ENCODE measurements at regions not wholly inside any gene's neighbourhood (a gene's known extent, or its start where the extent isn't known, plus 50 kb on each side); places are given as distances from the start of the nearest gene placed in this dataset.

DNA sequence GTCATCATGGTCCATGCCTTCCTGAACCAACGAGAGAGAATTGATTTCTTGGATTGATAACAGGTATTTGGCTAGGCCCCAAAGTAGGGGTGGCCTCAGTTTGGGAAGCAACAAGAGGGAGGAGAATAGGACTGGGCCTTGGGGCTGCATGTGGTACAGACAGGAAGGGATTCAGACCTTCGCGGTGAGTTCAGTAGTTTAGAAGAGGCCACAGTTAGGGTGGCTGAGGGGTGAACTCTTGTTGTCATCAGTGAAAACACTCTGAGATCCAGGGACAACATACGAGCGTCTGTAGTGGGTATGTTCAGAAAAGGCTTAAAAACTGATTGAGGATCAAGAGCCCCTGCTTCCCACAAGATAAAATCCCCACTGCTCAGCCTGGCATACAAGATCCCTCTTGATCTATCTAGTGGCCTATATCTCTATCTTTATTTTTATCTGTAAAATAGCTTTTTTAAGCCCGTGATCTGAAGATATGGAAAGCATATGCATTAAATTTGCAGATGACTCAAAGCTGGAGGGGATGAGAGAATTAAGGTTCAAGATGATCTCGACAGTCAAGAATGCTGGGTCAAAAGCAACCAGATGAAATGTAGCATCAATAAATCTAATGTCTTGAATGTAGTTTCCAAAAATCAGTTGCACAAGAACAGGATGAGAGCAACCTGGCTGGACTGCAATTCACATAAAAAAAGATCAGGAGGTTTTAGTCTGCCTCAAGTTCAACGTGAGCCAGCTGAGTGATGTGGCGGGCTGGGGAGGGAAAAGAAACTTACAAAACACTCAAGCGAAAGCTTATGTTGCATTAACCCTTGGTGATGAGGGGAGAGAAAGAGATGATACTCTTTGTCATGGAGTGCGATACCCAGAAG lies 221.1 kb upstream of the TLE3 start:
- TF ChIP-seq, protein P1, sequence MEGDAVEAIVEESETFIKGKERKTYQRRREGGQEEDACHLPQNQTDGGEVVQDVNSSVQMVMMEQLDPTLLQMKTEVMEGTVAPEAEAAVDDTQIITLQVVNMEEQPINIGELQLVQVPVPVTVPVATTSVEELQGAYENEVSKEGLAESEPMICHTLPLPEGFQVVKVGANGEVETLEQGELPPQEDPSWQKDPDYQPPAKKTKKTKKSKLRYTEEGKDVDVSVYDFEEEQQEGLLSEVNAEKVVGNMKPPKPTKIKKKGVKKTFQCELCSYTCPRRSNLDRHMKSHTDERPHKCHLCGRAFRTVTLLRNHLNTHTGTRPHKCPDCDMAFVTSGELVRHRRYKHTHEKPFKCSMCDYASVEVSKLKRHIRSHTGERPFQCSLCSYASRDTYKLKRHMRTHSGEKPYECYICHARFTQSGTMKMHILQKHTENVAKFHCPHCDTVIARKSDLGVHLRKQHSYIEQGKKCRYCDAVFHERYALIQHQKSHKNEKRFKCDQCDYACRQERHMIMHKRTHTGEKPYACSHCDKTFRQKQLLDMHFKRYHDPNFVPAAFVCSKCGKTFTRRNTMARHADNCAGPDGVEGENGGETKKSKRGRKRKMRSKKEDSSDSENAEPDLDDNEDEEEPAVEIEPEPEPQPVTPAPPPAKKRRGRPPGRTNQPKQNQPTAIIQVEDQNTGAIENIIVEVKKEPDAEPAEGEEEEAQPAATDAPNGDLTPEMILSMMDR (conservative IDR thresholded peaks at IDR 0.05; ENCODE audit: low read depth, low read length), result no peak
- no peak for DNase-seq (ENCODE audit: low read depth)
- H3K4me3 ChIP-seq (ENCODE audit: low read depth, low read length), result no peak overlapping the region

DNA sequence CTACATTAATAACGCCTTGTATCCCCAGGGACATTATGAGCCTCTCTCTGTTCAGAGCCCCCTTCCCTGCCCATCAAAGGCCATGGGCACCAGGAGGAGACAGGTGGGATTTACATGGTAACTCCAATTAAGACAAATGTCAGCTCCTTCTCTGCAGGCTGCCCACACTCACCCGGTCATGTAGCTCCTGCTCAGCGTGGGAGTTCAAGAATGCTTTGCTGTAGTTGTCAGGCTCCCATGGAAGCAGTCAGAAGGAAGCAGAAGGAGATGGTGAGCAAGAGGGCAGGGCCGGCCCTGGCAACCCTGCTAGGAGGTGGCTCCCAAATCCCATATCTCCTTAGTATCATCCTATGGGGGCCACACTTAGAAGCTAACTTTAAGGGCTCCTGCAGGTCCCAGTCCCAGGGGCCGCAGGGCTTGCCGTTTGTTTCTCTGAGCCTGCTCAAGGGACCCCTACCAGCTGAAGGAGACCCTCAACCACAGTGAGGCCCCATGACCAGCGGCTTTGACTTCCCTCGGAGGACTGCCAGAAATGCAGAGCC lies 218.4 kb upstream of the TLE3 start:
- H3K4me3 ChIP-seq (ENCODE audit: low read depth, low read length), result no peak overlapping the region
- TF ChIP-seq, protein P1 (conservative IDR thresholded peaks at IDR 0.05; ENCODE audit: low read depth, low read length), result no peak
- no peak for DNase-seq (ENCODE audit: low read depth)

DNA sequence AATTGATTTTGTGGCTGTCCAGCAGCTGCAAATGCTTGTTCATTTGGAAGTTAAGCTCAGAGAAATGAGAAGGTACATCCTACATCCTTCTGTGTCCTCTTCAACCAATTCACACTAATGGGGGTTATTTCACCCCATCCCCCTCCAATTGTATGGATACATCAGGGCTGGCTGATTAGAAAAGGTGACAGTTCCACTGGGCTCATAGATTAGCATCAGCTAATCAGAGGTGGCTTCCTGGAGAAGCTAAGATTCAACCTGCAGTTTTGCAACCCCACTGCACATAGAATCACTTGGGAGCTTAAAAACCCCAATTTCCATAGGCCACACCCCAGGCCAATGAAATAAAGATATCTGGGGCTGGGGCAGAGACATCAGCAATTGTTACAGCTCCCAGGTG lies 217.7 kb upstream of the TLE3 start:
- TF ChIP-seq, protein P1 (conservative IDR thresholded peaks at IDR 0.05; ENCODE audit: low read depth, low read length), result no peak
- no peak for DNase-seq (ENCODE audit: low read depth)

DNA sequence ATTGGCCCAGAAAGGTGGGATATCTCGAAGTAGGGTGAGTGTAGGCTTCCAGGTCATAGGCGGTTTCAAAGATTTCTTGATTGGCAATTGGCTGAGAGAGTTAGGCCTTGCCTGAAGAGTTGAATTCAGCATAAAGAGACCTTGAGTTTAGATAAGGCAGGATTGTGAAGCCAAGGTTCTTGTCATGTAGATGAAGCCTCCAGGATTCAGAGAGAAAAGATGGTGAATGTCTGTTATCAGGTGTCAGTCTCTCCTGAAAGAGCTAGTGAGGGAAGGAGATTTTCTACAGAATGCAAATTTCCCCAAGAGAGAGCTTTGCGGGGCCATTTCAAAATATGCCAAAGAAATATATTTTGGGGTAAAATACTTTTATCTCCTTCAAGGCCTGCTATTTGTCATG lies 217.0 kb upstream of the TLE3 start:
- no peak for DNase-seq (ENCODE audit: low read depth)
- no peak overlapping the region for H3K4me3 ChIP-seq (ENCODE audit: low read depth, low read length)
- TF ChIP-seq, protein P1 (conservative IDR thresholded peaks at IDR 0.05; ENCODE audit: low read depth, low read length), result no peak

More for the DNA sequence above, 217.7 kb upstream of the TLE3 start:
- no peak overlapping the region for H3K4me3 ChIP-seq (ENCODE audit: low read depth, low read length)

DNA sequence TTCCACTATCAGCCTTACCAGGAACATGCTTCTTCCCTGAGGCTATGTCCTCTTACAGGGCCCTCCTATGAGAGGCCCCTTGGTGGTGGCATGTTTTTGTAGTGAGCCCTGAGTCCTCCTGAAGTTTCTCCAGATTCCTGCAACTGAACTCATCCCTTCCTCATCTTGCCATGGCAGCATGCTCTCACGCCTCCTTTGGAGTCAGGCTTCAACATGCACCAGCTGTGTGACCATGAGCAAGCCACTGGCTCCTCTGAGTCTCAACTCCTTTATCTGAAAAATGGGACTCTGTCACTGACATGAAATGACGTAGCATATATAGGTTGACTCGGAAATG lies 216.3 kb upstream of the TLE3 start:
- DNase-seq (ENCODE audit: low read depth), result no peak

DNA sequence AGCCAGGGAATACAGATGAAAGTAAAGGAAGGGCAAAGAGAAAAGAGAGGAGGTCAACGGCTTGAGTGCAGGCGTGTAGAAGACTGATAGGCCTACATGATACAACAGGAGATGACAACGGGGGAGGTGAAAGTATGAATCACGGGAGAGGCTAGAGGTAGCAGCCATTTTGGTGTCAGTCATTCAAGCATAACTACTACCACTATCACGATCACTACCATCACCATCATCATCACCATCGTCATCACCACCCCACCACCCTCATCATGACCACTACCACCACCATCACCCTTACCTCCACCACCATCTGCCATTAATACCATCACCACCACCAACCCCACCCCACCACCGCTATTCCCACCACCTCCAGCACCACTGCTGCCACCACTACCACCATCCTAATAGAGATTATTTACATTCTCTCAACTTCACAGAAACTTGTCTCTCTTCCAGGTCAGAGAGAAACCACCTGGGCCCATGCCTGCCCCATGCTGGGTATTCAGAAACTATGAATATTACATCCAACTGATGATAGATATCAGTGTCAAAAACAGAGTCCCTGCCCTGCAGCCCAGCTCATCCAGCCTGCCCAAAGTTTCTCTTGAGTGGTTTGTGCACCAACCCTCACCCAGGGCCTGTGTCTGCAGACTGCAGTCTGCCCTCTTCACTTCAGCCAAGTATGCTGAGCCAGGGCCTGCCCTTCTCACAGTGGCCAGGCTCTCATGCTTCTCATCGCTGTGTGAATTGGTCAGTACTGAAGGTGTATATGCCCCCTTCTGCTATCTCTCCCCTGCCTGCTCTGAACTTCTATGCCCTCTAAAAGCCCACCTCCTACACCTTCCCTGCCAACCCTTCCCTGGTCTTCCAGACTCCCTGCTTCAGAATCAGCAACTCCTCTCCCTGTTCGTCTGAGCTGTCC lies 215.6 kb upstream of the TLE3 start:
- DNase-seq (ENCODE audit: low read depth), result no peak
- H3K4me3 ChIP-seq (ENCODE audit: low read depth, low read length), result no peak overlapping the region
- TF ChIP-seq, protein P1 (conservative IDR thresholded peaks at IDR 0.05; ENCODE audit: low read depth, low read length), result no peak

More for the DNA sequence above, 216.3 kb upstream of the TLE3 start:
- no peak overlapping the region for H3K4me3 ChIP-seq (ENCODE audit: low read depth, low read length)
- TF ChIP-seq, protein P1 (conservative IDR thresholded peaks at IDR 0.05; ENCODE audit: low read depth, low read length), result no peak
